Dendritic cell treated with granulocyte-macrophage colony-stimulating factor and Interleukin-4, amounts not matched to agents 40 ng/mL and 50 ng/mL, for 4 days (primary cell): ENCODE measurements at regions not wholly inside any gene's neighbourhood (a gene's known extent, or its start where the extent isn't known, plus 50 kb on each side); places are given as distances from the start of the nearest gene placed in this dataset.

Experiments used
- H3K27ac Mint-ChIP-seq: one replicate; pipeline ENCODE4 v1.8.0; 2022; ENCODE audit warnings: mild to moderate bottlenecking, mixed read lengths
- H3K27me3 Mint-ChIP-seq: one replicate; pipeline ENCODE4 v1.8.0; 2022; ENCODE audit warnings: mild to moderate bottlenecking, mixed read lengths
- H3K36me3 Mint-ChIP-seq: one replicate; pipeline ENCODE4 v1.8.0; 2022; ENCODE audit warnings: low read depth, mixed read lengths
- H3K4me1 Mint-ChIP-seq: one replicate; pipeline ENCODE4 v1.8.0; 2022; ENCODE audit warnings: low read depth, mixed read lengths
- H3K4me3 Mint-ChIP-seq: one replicate; pipeline ENCODE4 v1.8.0; 2022; ENCODE audit warnings: mild to moderate bottlenecking, moderate library complexity, mixed read lengths
- H3K9me3 Mint-ChIP-seq: one replicate; pipeline ENCODE4 v1.8.0; 2022; ENCODE audit warnings: mixed read lengths
- intact Hi-C: fragments of 100-400 bp; cut with micrococcal nuclease; formaldehyde crosslinking; loops from one replicate; pipeline ENCODE4 v1.15.0; 2022

DNA sequence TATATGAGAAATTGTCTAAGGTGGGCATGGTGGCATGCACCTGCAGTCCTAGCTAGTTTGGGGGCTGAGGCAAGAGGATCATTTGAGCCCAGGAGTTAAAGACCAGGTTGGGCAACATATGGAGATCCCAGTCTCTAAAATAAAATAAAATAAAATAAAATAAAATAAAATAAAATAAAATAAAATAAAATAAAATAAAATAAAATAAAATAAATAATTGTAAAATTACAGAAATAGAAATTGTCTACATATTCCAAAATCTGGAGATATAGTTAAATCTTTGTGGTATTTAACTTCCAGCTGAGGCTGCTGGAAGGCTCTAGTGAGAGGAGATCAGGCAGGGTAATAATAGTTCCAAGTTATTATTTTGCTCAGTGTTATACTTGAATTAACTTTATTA is 1432.1 kb upstream of the CDH2 start:
- intact Hi-C loops, result no loop called here
- H3K4me3 Mint-ChIP-seq, result no peak overlapping the region
- no peak overlapping the region for H3K27ac Mint-ChIP-seq
- H3K4me1 Mint-ChIP-seq, result no peaks in the 10 kb centered on the region
- H3K27me3 Mint-ChIP-seq, result no peaks in the 10 kb centered on the region
- no peaks in the 10 kb centered on the region for H3K36me3 Mint-ChIP-seq
- H3K9me3 Mint-ChIP-seq, result peaks cover 48% of the 10 kb centered on the region

GRCh38 chr18:29605365-29605764 is 1428.4 kb upstream of the CDH2 start:
- peaks cover 57% of the 10 kb centered on the region for H3K9me3 Mint-ChIP-seq
- H3K4me3 Mint-ChIP-seq, result no peak overlapping the region
- H3K27ac Mint-ChIP-seq, result no peak overlapping the region
- no peaks in the 10 kb centered on the region for H3K27me3 Mint-ChIP-seq
- intact Hi-C loops, result no loop called here
- H3K4me1 Mint-ChIP-seq, result no peaks in the 10 kb centered on the region
- H3K36me3 Mint-ChIP-seq, result no peaks in the 10 kb centered on the region

GRCh38 chr18:29596959-29597358 is 1420.0 kb upstream of the CDH2 start:
- H3K4me3 Mint-ChIP-seq, result no peak overlapping the region
- H3K36me3 Mint-ChIP-seq, result no peaks in the 10 kb centered on the region
- intact Hi-C loops, result no loop called here
- no peaks in the 10 kb centered on the region for H3K9me3 Mint-ChIP-seq
- H3K27ac Mint-ChIP-seq, result no peak overlapping the region
- no peaks in the 10 kb centered on the region for H3K27me3 Mint-ChIP-seq
- H3K4me1 Mint-ChIP-seq, result no peaks in the 10 kb centered on the region

DNA sequence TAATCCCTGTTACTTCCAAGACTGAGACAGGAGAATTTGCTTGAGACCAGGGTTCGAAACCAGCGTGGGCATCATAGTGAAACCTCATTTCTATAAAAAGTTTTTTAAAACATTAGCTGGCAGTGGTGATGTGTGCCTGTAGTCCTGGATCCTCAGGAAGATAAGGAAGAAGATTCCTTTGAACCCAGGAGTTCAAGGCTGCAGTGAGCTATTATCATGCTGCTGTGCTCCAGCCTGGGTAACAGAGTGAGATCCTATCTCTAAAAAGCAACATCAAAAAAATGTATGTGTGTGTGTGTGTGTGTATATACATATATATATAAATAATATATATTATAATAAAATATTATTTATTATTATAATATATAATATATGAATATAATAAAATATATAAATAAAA is 1417.6 kb upstream of the CDH2 start:
- peaks cover 19% of the 10 kb centered on the region for H3K9me3 Mint-ChIP-seq
- H3K4me3 Mint-ChIP-seq, result no peak overlapping the region
- H3K36me3 Mint-ChIP-seq, result no peaks in the 10 kb centered on the region
- intact Hi-C loops, result no loop called here
- no peaks in the 10 kb centered on the region for H3K27me3 Mint-ChIP-seq
- H3K4me1 Mint-ChIP-seq, result no peaks in the 10 kb centered on the region
- H3K27ac Mint-ChIP-seq, result no peak overlapping the region

DNA sequence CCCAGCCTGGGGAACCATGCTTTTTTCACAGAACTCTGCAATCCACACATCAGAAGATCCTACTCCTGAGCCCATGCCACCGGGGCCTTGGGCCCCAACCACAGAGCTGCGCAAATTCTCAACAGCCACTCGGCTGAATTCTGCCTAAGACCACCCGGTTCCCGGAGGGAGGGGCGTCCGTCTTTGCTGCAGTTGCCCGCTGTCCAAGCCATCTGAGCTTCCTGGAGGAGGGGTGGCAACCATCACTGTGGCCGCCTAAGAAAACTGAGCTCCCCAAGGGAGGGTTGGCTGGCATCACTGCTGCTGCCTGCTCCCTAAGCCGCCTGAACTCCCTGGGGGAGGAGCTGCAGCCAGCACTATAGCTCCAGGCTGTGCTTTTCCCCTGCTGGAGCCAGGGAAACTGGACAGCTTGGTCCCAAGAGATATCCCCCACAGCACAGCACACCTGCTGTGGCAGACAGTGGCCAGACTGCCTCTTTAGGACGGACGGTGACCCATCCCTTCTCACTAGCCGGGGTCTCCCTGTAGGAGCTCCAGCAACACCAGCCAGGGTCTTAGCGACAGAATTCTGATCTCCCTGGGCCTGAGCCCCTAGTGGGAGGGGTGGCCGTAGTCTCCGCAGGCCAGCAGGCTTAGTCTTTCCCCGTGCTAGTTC is 1411.6 kb upstream of the CDH2 start:
- Mint-ChIP-seq H3K27me3 (no peaks in the 10 kb centered on the region), H3K27ac (no peak overlapping the region), H3K36me3 (no peaks in the 10 kb centered on the region), H3K9me3 (peaks cover 65% of the 10 kb centered on the region), H3K4me1 (no peaks in the 10 kb centered on the region), H3K4me3 (no peak overlapping the region)
- intact Hi-C loops, result no loop called here

DNA sequence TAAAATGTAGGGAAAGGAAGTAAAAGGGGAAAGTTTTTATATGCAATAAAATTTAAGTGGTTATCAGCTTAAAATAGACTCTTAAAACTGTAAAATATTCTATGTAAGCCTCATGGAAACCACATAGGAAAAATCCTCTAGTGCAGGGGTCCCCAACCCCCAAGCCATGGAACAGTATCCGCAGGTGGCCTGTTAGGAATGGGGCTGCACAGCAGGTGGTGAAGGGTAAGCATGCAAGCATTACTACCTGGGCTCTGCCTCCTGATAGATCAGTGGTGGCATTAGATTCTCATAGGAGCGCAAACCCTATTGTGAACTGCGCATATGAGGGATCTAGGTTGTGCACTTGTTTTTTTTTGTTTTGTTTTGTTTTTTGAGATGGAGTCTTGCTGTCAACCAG is 1409.3 kb upstream of the CDH2 start:
- Mint-ChIP-seq H3K36me3 (no peaks in the 10 kb centered on the region), H3K27ac (no peak overlapping the region), H3K27me3 (no peaks in the 10 kb centered on the region), H3K4me1 (no peaks in the 10 kb centered on the region), H3K4me3 (no peak overlapping the region), H3K9me3 (peaks cover 61% of the 10 kb centered on the region)
- intact Hi-C loops, result no loop called here

DNA sequence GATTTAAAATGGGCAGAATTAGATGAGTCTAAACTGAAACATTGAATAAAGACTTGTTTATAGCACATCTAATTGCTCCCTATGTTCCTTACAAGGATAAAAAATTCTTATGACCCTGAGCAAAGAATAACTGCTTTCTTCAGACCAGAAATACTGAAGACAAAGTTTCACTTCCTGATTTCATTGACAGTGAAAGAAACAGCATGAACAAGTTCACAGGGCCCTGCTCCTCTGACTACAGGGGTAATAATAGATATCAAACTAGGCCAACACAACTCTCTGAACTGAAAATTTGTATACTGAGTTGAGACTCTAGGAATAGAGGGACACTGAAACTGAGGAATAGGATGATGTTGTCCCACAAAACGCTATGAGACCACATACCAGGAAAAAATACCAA is 1383.3 kb upstream of the CDH2 start:
- no peaks in the 10 kb centered on the region for H3K36me3 Mint-ChIP-seq

DNA sequence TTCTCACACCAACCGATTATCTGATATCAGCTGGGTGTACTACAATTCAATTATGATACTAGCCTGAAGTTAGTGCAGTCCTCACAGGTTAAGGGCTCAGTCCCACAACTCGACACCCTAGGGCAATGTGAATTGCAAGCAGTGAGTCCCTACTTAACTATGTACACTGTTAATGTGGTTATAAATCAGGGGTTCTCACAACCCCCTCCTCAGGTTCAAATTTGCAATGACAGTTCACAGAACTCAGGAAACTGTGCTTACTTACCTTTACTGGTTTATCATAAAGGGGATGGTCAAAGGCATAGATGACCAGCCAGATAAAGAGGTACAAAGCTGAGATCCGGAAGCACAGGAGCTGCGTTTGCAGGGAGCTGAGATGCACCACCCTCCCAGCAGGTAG is 1379.1 kb upstream of the CDH2 start:
- H3K4me3 Mint-ChIP-seq, result no peak overlapping the region
- no peaks in the 10 kb centered on the region for H3K9me3 Mint-ChIP-seq
- no peaks in the 10 kb centered on the region for H3K27me3 Mint-ChIP-seq
- intact Hi-C loops, result no loop called here
- H3K4me1 Mint-ChIP-seq, result no peaks in the 10 kb centered on the region
- no peaks in the 10 kb centered on the region for H3K36me3 Mint-ChIP-seq
- no peak overlapping the region for H3K27ac Mint-ChIP-seq

More for the DNA sequence above, 1383.3 kb upstream of the CDH2 start:
- no peak overlapping the region for H3K27ac Mint-ChIP-seq
- no peaks in the 10 kb centered on the region for H3K4me1 Mint-ChIP-seq
- intact Hi-C loops, result no loop called here
- no peak overlapping the region for H3K4me3 Mint-ChIP-seq
- no peaks in the 10 kb centered on the region for H3K27me3 Mint-ChIP-seq
- no peaks in the 10 kb centered on the region for H3K9me3 Mint-ChIP-seq

DNA sequence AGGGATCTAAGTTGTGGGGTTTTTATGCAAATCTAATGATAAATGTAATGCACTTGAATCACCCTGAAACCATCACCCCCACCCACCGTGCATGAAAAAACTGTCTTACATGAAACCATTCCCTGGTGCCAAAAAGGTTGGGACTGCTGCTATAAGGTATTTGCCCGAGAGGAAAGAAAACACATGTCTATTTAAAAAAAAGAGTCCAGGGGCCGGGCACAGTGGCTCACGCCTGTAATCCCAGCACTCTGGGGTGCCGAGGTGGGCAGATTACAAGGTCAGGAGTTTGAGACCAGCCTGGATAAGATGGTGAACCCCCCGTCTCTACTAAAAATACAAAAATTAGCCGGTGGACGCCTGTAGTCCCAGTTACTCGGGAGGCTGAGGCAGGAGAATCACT is 1372.8 kb upstream of the CDH2 start:
- Mint-ChIP-seq H3K4me1 (no peaks in the 10 kb centered on the region), H3K27ac (no peak overlapping the region), H3K9me3 (peaks cover 8% of the 10 kb centered on the region), H3K4me3 (no peak overlapping the region), H3K36me3 (no peaks in the 10 kb centered on the region), H3K27me3 (no peaks in the 10 kb centered on the region)
- intact Hi-C loops, result no loop called here

- H3K9me3 Mint-ChIP-seq, result peaks cover 8% of the 10 kb centered on the region
- intact Hi-C loops, result no loop called here
- H3K27ac Mint-ChIP-seq, result no peak overlapping the region
- no peaks in the 10 kb centered on the region for H3K36me3 Mint-ChIP-seq
- no peaks in the 10 kb centered on the region for H3K4me1 Mint-ChIP-seq
- no peaks in the 10 kb centered on the region for H3K27me3 Mint-ChIP-seq
- no peak overlapping the region for H3K4me3 Mint-ChIP-seq
These were observed 1370.7 kb upstream of the CDH2 start for GRCh38 chr18:29547626-29548025.

DNA sequence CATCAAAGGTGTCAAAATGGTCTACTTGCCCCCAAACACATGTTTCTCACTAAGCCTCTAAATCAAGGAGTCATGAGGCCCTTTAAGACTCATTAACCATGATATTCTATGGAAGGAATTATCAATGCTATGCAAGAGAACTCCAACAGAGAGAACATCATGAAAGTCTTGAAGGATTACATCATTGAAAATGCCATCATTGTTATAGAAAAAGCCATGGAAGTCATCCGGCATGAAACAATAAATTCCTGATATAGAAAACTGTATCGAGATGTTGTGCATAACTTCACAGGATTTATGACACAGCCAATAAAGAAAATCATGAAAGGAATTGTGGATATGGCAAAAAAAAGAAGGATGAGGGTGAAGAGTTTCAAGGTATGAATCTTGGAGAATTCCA is 1363.6 kb upstream of the CDH2 start:
- Mint-ChIP-seq H3K4me3 (no peak overlapping the region), H3K4me1 (no peaks in the 10 kb centered on the region), H3K27me3 (no peaks in the 10 kb centered on the region), H3K36me3 (no peaks in the 10 kb centered on the region), H3K9me3 (no peaks in the 10 kb centered on the region), H3K27ac (no peak overlapping the region)
- intact Hi-C loops, result no loop called here

- Mint-ChIP-seq H3K4me3 (no peak overlapping the region), H3K27ac (no peak overlapping the region), H3K27me3 (no peaks in the 10 kb centered on the region), H3K4me1 (no peaks in the 10 kb centered on the region), H3K9me3 (peaks cover 10% of the 10 kb centered on the region), H3K36me3 (no peaks in the 10 kb centered on the region)
- intact Hi-C loops, result no loop called here
These were observed 1354.8 kb upstream of the CDH2 start for GRCh38 chr18:29531746-29532145.

DNA sequence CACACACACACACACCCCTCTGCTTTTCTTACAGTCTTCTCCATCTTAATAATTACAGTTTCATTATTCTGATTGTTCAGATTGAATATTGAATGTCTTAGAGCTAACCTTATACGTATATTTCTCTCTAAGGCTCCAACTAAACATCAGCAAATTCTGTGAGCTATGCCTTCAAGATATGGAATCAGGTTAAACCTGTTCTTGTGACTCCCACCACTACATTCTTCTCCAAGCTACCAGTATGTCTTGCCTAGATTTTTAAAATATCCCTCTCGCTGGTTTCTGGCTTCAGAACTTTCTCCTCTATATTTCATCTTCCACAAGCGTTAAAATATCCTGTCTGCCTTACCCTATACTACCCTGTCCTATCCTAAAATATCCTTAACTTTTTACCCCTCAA is 1346.4 kb upstream of the CDH2 start:
- Mint-ChIP-seq H3K27me3 (no peaks in the 10 kb centered on the region), H3K4me1 (no peaks in the 10 kb centered on the region), H3K36me3 (no peaks in the 10 kb centered on the region), H3K9me3 (peaks cover 15% of the 10 kb centered on the region), H3K27ac (no peak overlapping the region), H3K4me3 (no peak overlapping the region)
- intact Hi-C loops, result no loop called here

DNA sequence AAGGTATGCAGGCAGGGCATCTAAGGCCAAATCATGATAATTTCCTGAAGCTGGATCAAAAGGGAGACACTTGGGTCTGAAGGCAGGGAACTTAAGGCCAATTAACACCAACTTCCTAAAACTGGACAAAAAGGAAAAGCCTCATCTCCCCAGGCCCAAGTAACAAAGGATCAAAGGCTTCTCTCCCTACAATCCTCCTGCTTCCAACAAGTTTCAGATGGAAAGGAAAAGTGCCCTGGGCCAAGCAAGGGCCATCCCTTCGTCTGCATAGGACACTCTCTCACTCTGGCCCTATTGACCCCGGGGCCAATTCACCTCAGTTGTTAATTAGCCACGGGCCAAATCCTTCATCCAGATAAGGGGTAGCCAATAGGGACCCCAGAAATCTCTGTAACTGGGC is 1335.8 kb upstream of the CDH2 start:
- Mint-ChIP-seq H3K9me3 (no peaks in the 10 kb centered on the region), H3K27ac (no peak overlapping the region), H3K4me1 (no peaks in the 10 kb centered on the region), H3K36me3 (no peaks in the 10 kb centered on the region), H3K27me3 (no peaks in the 10 kb centered on the region), H3K4me3 (no peak overlapping the region)
- intact Hi-C loops, result no loop called here

DNA sequence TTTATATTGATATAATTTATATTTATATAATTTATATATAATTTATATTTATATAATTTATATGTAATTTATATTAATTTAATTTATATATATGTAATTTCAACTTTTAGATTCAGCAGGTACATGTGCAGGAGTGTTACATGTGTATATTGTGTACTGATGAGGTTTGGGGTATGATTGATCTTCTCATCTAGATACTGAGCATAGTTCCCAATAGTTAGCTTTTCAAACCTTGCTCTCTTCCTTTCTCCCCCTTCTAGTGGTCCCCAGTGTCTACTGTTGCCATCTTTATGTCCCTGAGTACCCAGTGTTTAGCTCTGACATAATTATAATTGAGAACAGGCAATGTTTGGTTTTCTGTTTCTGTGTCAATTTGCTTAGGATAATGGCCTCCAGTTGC is 1335.3 kb upstream of the CDH2 start:
- Mint-ChIP-seq H3K4me3 (no peak overlapping the region), H3K27ac (no peak overlapping the region), H3K36me3 (no peaks in the 10 kb centered on the region), H3K27me3 (no peaks in the 10 kb centered on the region), H3K4me1 (no peaks in the 10 kb centered on the region), H3K9me3 (no peaks in the 10 kb centered on the region)
- intact Hi-C loops, result no loop called here
